ENCODE measurements at regions not wholly inside any gene's neighbourhood (a gene's known extent, or its start where the extent isn't known, plus 50 kb on each side); places are given as distances from the start of the nearest gene placed in this dataset.

DNA sequence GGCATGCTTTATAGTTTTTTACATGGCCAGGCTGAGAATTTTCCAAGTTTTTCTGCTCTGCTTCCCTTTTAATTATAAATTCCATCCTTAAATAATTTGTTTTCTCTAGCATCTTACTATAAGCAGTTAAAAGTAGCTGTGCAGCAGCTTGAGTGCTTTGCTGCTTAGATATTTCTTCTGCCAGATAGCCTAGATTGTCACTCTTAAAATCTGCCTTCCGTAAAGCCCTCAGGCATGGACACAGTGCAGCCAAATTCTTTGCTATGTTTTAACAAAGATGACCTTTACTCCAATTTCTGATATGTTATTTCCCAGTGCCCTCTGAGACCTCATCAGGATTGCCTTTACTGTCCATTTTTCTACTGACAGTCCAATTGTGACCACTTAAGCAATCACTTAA lies 92.6 kb upstream of the SGK1 start:
- TF ChIP-seq, protein P1, sequence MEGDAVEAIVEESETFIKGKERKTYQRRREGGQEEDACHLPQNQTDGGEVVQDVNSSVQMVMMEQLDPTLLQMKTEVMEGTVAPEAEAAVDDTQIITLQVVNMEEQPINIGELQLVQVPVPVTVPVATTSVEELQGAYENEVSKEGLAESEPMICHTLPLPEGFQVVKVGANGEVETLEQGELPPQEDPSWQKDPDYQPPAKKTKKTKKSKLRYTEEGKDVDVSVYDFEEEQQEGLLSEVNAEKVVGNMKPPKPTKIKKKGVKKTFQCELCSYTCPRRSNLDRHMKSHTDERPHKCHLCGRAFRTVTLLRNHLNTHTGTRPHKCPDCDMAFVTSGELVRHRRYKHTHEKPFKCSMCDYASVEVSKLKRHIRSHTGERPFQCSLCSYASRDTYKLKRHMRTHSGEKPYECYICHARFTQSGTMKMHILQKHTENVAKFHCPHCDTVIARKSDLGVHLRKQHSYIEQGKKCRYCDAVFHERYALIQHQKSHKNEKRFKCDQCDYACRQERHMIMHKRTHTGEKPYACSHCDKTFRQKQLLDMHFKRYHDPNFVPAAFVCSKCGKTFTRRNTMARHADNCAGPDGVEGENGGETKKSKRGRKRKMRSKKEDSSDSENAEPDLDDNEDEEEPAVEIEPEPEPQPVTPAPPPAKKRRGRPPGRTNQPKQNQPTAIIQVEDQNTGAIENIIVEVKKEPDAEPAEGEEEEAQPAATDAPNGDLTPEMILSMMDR (conservative IDR thresholded peaks at IDR 0.05), result no peak
- TF ChIP-seq ZFX (IDR thresholded peaks at IDR 0.05), result no peak
